Right lobe of liver (tissue), 6 donors: ENCODE measurements at regions not wholly inside any gene's neighbourhood (a gene's known extent, or its start where the extent isn't known, plus 50 kb on each side); places are given as distances from the start of the nearest gene placed in this dataset.
"Not testable (repeated sequence)": the region's sequence is repeated elsewhere in the genome, so short reads cannot be mapped to it uniquely, and the experiment has no call there.

Experiments
- ATAC-seq, 4 donors: fragments of 200-7000 bp; cut with Tn5 transposase; one replicate each; pipeline ENCODE4 v1.9.1; 2020; ENCODE audit warnings: mild to moderate bottlenecking in 4 of 4, moderate library complexity in 4 of 4
- DNase-seq, 3 donors: peaks; one replicate each; pipeline ENCODE4 v3.0.0-alpha.2; 2020
- H3K27ac ChIP-seq, 3 donors: fragments of 200-600 bp; one replicate each; pipeline ENCODE4 v1.8.0; 2022
- H3K27me3 ChIP-seq, 2 donors: fragments of 200-600 bp; one replicate each; pipeline ENCODE4 v1.8.0; 2022
- H3K36me3 ChIP-seq, 4 donors: fragments of 200-600 bp; sonication (generic) in 1 of 4; one replicate each; pipeline versions ENCODE4 v1.5.1 to v1.8.0; 2017 to 2022; ENCODE audit warnings: control low read depth in 1 of 4
- H3K4me1 ChIP-seq, 4 donors: fragments of 200-600 bp; sonication (generic) in 1 of 4; one replicate each; pipeline versions ENCODE4 v1.5.1 to v1.8.0; 2017 to 2022; ENCODE audit warnings: control low read depth in 1 of 4
- H3K4me3 ChIP-seq, 3 donors: fragments of 200-600 bp; one replicate each; pipeline ENCODE4 v1.8.0; 2022
- H3K9me3 ChIP-seq, 4 donors: fragments of 200-600 bp; sonication (generic) in 1 of 4; one replicate each; pipeline versions ENCODE4 v1.5.1 to v1.8.0; 2017 to 2022; ENCODE audit warnings: control low read depth in 1 of 4
- POLR2A ChIP-seq: fragments of 450-650 bp; IDR thresholded peaks from one replicate; pipeline ENCODE4 v1.6.1; 2017; ENCODE audit warnings: antibody characterized with exemption, mild to moderate bottlenecking
- WGBS: methylation state at CpG from one replicate; pipeline ENCODE4 v1.1.6; 2018; ENCODE audit warnings: low coverage, low lambda C conversion rate; ENCODE audit not compliant: insufficient coverage; ENCODE audit errors: missing lambda C conversion rate; 5-methylcytosine and 5-hydroxymethylcytosine counted together
- intact Hi-C, 2 donors: fragments of 100-400 bp; cut with DNase I; formaldehyde crosslinking; loops; one replicate each; pipeline versions ENCODE4 v1.11.2 to v1.14.1; 2022
- TF ChIP-seq, protein P1 (sequence below), 4 donors: fragments of 200-600 bp in 3 of 4; fragments of 450-650 bp in 1 of 4; IDR thresholded peaks; one replicate each; pipeline versions ENCODE4 v1.5.1 to v1.8.0; 2016 to 2022; ENCODE audit warnings: antibody characterized with exemption in 4 of 4, mild to moderate bottlenecking in 2 of 4
- donor health status: DM: no; HTN: yes; CAD: no.
- donor health status: DM: no; HTN: no; CAD: no.
- donor health status: DM: no; HTN: no; CAD: no.
- donor health status: DM: no; HTN: yes; CAD: no.
- donor health status: DM: no; HTN: yes; CAD: no.

DNA sequence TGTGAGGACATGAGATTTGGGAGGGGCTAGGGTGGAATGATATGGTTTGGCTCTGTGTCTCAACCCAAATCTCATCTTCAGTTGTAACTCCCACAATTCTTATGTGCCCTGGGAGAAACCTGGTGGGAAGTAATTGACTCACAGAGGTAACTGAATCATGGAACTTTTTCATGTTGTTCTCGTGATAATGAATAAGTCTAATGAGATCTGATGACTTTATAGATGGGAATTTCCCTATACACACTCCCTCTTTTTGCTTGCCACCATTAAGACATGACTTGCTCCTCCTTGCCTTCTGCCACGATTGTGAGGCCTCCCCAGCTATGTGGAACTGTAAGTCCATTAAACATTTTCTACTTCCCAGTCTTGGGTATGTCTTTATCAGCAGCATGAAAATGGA, 253.2 kb upstream of the GK2 start:
- TF ChIP-seq, protein P1, sequence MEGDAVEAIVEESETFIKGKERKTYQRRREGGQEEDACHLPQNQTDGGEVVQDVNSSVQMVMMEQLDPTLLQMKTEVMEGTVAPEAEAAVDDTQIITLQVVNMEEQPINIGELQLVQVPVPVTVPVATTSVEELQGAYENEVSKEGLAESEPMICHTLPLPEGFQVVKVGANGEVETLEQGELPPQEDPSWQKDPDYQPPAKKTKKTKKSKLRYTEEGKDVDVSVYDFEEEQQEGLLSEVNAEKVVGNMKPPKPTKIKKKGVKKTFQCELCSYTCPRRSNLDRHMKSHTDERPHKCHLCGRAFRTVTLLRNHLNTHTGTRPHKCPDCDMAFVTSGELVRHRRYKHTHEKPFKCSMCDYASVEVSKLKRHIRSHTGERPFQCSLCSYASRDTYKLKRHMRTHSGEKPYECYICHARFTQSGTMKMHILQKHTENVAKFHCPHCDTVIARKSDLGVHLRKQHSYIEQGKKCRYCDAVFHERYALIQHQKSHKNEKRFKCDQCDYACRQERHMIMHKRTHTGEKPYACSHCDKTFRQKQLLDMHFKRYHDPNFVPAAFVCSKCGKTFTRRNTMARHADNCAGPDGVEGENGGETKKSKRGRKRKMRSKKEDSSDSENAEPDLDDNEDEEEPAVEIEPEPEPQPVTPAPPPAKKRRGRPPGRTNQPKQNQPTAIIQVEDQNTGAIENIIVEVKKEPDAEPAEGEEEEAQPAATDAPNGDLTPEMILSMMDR (IDR thresholded peaks at IDR 0.05), result no peak
- no peak for TF ChIP-seq POLR2A
- ATAC-seq (no peak), DNase-seq (no peak)
- Histone ChIP-seq H3K4me3 (no peak overlapping the region), H3K4me1 (no peaks in the 10 kb centered on the region), H3K27ac (no peak overlapping the region), H3K9me3 (no peaks in the 10 kb centered on the region), H3K36me3 (no peaks in the 10 kb centered on the region), H3K27me3 (no peaks in the 10 kb centered on the region)
- intact Hi-C loops, result no loop called here
- 56% methylated on average over 2 of the region's 2 CpGs for WGBS

DNA sequence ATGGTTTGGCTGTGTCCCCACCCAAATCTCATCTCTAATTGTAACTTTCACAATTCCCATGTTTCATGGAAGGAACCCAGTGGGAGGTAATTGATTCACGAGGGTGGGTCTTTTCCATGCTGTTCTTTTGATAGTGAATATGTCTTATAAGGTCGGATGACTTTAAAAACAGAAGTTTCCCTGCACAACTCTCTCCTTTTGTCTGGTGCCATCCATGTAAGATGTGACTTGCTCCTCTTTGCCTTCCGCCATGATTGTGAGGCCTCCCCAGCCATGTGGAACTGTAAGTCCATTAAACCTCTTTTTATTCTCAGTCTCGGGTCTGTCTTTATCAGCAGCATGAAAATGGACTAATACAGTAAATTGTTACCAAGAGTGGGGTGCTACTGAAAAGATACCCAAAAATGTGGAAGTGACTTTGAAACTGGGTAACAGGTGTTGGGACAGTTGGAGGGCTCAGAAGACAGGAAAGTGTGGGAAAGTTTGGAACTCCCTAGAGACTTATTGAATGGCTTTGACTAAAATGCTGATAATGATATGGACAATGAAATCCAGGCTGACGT, 251.4 kb upstream of the GK2 start:
- not testable (repeated sequence) for DNase-seq, ATAC-seq
- WGBS, result 42% methylated on average over 5 of the region's 5 CpGs

DNA sequence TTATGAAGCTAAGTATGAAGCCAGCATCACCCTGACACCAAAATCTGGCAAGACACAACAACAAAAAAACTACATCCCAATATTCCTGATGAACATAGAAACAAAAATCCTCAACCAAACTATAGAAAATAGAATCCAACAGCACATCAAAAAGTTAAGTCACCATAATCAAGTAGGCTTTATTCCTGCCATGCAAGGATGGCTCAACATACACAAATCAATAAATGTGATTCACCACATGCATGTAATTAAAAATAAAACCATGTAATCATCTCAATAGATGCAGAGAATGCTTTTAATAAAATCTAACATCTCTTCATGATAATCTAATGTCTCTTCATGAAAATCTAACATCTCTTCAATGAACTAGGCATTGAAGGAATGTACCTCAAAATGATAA, 249.4 kb upstream of the GK2 start:
- Histone ChIP-seq H3K36me3 (no peaks in the 10 kb centered on the region), H3K4me3 (no peak overlapping the region), H3K27ac (no peak overlapping the region), H3K27me3 (no peaks in the 10 kb centered on the region), H3K4me1 (no peaks in the 10 kb centered on the region), H3K9me3 (no peaks in the 10 kb centered on the region)
- DNase-seq (no peak), ATAC-seq (no peak)
- intact Hi-C loops, result no loop called here
- TF ChIP-seq POLR2A, result no peak
- TF ChIP-seq, protein P1 (IDR thresholded peaks at IDR 0.05), result no peak

More for the DNA sequence above, 251.4 kb upstream of the GK2 start:
- H3K27me3 ChIP-seq, intact Hi-C loops, H3K4me3 ChIP-seq, H3K9me3 ChIP-seq, H3K36me3 ChIP-seq, H3K27ac ChIP-seq, H3K4me1 ChIP-seq: not testable (repeated sequence)

DNA sequence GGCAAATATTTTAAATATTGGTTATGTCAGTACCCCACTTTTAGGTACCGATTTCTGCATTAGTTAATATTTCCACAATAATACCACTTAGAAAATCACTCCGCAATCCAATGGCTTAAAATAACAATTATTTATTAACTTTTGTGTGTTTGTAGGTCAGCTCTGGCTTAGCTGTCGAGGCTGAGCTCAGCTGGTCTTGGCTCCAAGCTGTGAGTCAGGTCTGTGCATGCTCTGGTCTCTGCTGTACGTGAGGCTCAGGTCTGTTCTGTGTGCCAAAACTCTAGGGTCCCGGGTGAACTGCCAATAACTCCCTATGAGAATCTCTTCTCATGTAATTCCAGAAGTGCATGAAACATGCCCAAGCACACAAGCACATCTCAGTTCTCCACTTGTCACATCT, 245.8 kb upstream of the GK2 start:
- TF ChIP-seq, protein P1 (IDR thresholded peaks at IDR 0.05), result no peak
- TF ChIP-seq POLR2A, result no peak
- H3K36me3 ChIP-seq, result no peaks in the 10 kb centered on the region
- ATAC-seq (no peak), DNase-seq (no peak)
- no peak overlapping the region for H3K4me3 ChIP-seq
- intact Hi-C loops, result no loop called here
- H3K9me3 ChIP-seq, result no peaks in the 10 kb centered on the region
- no peaks in the 10 kb centered on the region for H3K27me3 ChIP-seq
- WGBS, result 56% methylated on average over 5 of the region's 5 CpGs
- H3K27ac ChIP-seq, result no peak overlapping the region
- no peaks in the 10 kb centered on the region for H3K4me1 ChIP-seq

DNA sequence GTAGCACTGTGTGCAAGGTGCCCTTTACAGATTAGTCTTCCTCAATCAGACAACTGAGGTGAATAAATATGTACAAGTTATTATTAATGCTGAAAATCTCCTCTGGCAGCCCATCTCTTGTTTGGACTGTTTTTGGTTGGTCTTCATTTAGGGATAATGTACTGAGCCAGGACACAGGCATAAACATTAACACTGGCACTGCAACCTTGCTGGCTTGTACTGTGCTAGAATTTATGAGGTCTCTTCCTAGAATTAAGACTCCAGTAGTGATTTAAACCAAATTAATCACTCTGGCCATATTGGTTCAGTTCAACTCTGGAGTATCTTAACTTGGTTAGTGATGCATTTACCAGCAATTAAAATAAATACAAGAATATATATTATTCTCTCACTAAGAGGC, 244.7 kb upstream of the GK2 start:
- no peaks in the 10 kb centered on the region for H3K27me3 ChIP-seq
- TF ChIP-seq, protein P1 (IDR thresholded peaks at IDR 0.05), result no peak
- TF ChIP-seq POLR2A, result no peak
- H3K9me3 ChIP-seq, result no peaks in the 10 kb centered on the region
- DNase-seq (no peak), ATAC-seq (no peak)
- no peak overlapping the region for H3K27ac ChIP-seq
- intact Hi-C loops, result no loop called here
- H3K4me3 ChIP-seq, result no peak overlapping the region
- no peaks in the 10 kb centered on the region for H3K4me1 ChIP-seq
- no peaks in the 10 kb centered on the region for H3K36me3 ChIP-seq
